ENCODE measurements at regions not wholly inside any gene's neighbourhood (a gene's known extent, or its start where the extent isn't known, plus 50 kb on each side); places are given as distances from the start of the nearest gene placed in this dataset.
"Not testable (repeated sequence)": the region's sequence is repeated elsewhere in the genome, so short reads cannot be mapped to it uniquely, and the experiment has no call there.

DNA sequence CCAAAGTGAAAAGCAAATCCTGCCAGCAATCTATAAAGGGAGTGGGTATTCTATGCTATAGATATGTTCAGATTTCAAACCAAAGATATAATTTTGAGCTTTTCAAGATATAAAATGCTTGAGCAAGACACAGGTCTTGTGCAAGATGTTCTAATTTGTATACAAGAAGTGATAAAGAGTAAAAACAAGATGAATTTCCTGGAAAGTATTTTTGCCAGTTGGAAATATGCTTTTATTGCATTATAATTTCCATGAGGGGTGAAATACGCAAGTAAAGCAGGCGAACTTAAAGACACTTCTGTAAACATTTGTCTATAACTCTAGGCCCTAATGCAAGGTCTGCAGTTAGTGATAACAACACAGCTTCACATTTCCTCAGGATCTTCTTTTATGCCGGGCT, 640.5 kb downstream of the TMEM182 start:
- H3K4me3 Mint-ChIP-seq, result no peak overlapping the region
- H3K9ac ChIP-seq (ENCODE audit: extremely low read depth, low read length, poor library complexity, severe bottlenecking), result peak overlapping the region; percentile 13
- H3K4me1 ChIP-seq (ENCODE audit: control insufficient read depth, insufficient read depth, low read length), result peaks cover 6% of the 10 kb centered on the region
- DNase-seq, result no peak
- H3K4me3 ChIP-seq (ENCODE audit: low read length), result no peak overlapping the region
- no peaks in the 10 kb centered on the region for H3K27me3 ChIP-seq (ENCODE audit: control insufficient read depth, insufficient read depth, low read length, poor library complexity, severe bottlenecking)
- H3K9me3 ChIP-seq (ENCODE audit: control insufficient read depth, low read length), result no peaks in the 10 kb centered on the region
- TF ChIP-seq, protein P1, sequence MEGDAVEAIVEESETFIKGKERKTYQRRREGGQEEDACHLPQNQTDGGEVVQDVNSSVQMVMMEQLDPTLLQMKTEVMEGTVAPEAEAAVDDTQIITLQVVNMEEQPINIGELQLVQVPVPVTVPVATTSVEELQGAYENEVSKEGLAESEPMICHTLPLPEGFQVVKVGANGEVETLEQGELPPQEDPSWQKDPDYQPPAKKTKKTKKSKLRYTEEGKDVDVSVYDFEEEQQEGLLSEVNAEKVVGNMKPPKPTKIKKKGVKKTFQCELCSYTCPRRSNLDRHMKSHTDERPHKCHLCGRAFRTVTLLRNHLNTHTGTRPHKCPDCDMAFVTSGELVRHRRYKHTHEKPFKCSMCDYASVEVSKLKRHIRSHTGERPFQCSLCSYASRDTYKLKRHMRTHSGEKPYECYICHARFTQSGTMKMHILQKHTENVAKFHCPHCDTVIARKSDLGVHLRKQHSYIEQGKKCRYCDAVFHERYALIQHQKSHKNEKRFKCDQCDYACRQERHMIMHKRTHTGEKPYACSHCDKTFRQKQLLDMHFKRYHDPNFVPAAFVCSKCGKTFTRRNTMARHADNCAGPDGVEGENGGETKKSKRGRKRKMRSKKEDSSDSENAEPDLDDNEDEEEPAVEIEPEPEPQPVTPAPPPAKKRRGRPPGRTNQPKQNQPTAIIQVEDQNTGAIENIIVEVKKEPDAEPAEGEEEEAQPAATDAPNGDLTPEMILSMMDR (conservative IDR thresholded peaks at IDR 0.05), result no peak
- peak overlapping the region; percentile 88 for H3K27ac ChIP-seq (ENCODE audit: low read depth, low read length)
- no peaks in the 10 kb centered on the region for H3K36me3 ChIP-seq (ENCODE audit: control insufficient read depth, insufficient read depth, low read length)
- WGBS, 2 experiments (ENCODE audit: insufficient coverage in 1 of 2, insufficient read length in 1 of 2), result 90 to 91% methylated on average over 2 to 3 of the region's 3 CpGs
- peak overlapping the region; percentile 84 for H3K27ac Mint-ChIP-seq
- H3K4me1 Mint-ChIP-seq, result peaks cover 21% of the 10 kb centered on the region
- no peaks in the 10 kb centered on the region for H3K36me3 Mint-ChIP-seq (ENCODE audit: low read depth)
- peaks cover 7% of the 10 kb centered on the region for H3K9me3 Mint-ChIP-seq
- no peaks in the 10 kb centered on the region for H3K27me3 Mint-ChIP-seq (ENCODE audit: insufficient read depth)

DNA sequence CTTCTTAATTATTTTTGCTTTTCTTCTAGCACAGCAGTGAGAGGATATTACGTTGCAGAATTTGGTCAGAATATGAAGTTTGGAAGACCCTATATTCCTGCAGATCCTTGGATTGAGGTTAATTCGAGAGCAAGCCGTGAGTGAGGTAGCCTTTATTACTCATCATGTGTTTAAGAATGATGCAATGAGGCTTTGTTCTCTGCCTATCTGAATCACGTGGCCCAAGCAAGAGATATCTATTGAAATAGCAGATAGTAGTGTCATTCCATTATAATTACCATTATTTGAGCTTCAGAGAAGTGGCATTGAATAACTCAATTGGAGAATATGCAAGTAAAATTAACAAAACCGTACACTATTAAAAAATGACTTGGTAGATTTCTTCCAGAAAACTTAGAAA, 641.1 kb downstream of the TMEM182 start:
- no peaks in the 10 kb centered on the region for H3K27me3 ChIP-seq (ENCODE audit: control insufficient read depth, insufficient read depth, low read length, poor library complexity, severe bottlenecking)
- H3K9me3 ChIP-seq (ENCODE audit: control insufficient read depth, low read length), result no peaks in the 10 kb centered on the region
- TF ChIP-seq, protein P1 (conservative IDR thresholded peaks at IDR 0.05), result no peak
- H3K36me3 ChIP-seq (ENCODE audit: control insufficient read depth, insufficient read depth, low read length), result no peaks in the 10 kb centered on the region
- Mint-ChIP-seq H3K36me3 (ENCODE audit: low read depth) (no peaks in the 10 kb centered on the region), H3K27ac (peak overlapping the region; percentile 80), H3K27me3 (ENCODE audit: insufficient read depth) (no peaks in the 10 kb centered on the region), H3K4me3 (no peak overlapping the region), H3K9me3 (peaks cover 6% of the 10 kb centered on the region), H3K4me1 (peaks cover 21% of the 10 kb centered on the region)
- no peak overlapping the region for H3K4me3 ChIP-seq (ENCODE audit: low read length)
- H3K9ac ChIP-seq (ENCODE audit: extremely low read depth, low read length, poor library complexity, severe bottlenecking), result no peak overlapping the region
- H3K27ac ChIP-seq (ENCODE audit: low read depth, low read length), result peak overlapping the region; percentile 88
- WGBS, 2 experiments (ENCODE audit: insufficient coverage in 1 of 2, insufficient read length in 1 of 2), result 89 to 94% methylated on average over 2 to 5 of the region's 5 CpGs
- peaks cover 6% of the 10 kb centered on the region for H3K4me1 ChIP-seq (ENCODE audit: control insufficient read depth, insufficient read depth, low read length)
- no peak for DNase-seq

- not testable (repeated sequence) for H3K4me3 Mint-ChIP-seq; H3K9ac ChIP-seq (ENCODE audit: extremely low read depth, low read length, poor library complexity, severe bottlenecking); H3K9me3 Mint-ChIP-seq; H3K36me3 ChIP-seq (ENCODE audit: control insufficient read depth, insufficient read depth, low read length); H3K36me3 Mint-ChIP-seq (ENCODE audit: low read depth); H3K27me3 Mint-ChIP-seq (ENCODE audit: insufficient read depth); H3K4me1 ChIP-seq (ENCODE audit: control insufficient read depth, insufficient read depth, low read length); H3K4me3 ChIP-seq (ENCODE audit: low read length); H3K27me3 ChIP-seq (ENCODE audit: control insufficient read depth, insufficient read depth, low read length, poor library complexity, severe bottlenecking); H3K9me3 ChIP-seq (ENCODE audit: control insufficient read depth, low read length); H3K27ac ChIP-seq (ENCODE audit: low read depth, low read length)
- peaks cover 21% of the 10 kb centered on the region for H3K4me1 Mint-ChIP-seq
- WGBS, 2 experiments (ENCODE audit: insufficient coverage in 1 of 2, insufficient read length in 1 of 2), result 83 to 94% methylated on average over 2 to 5 of the region's 5 CpGs
- DNase-seq, result peak; percentile 66
- peak overlapping the region; percentile 78 for H3K27ac Mint-ChIP-seq
Observed at GRCh38 chr2:103403388-103403787, 641.6 kb downstream of the TMEM182 start.

GRCh38 chr2:103410221-103410620, 648.4 kb downstream of the TMEM182 start:
- H3K4me1 ChIP-seq (ENCODE audit: control insufficient read depth, insufficient read depth, low read length), result no peaks in the 10 kb centered on the region
- no peaks in the 10 kb centered on the region for H3K36me3 ChIP-seq (ENCODE audit: control insufficient read depth, insufficient read depth, low read length)
- H3K9ac ChIP-seq (ENCODE audit: extremely low read depth, low read length, poor library complexity, severe bottlenecking), result no peak overlapping the region
- no peaks in the 10 kb centered on the region for H3K36me3 Mint-ChIP-seq (ENCODE audit: low read depth)
- H3K4me3 ChIP-seq (ENCODE audit: low read length), result no peak overlapping the region
- 96 to 97% methylated on average over 4 of the region's 4 CpGs for WGBS, 2 experiments (ENCODE audit: insufficient coverage in 1 of 2, insufficient read length in 1 of 2)
- no peak for DNase-seq
- H3K27me3 Mint-ChIP-seq (ENCODE audit: insufficient read depth), result no peaks in the 10 kb centered on the region
- TF ChIP-seq, protein P1 (conservative IDR thresholded peaks at IDR 0.05), result no peak
- no peak overlapping the region for H3K27ac Mint-ChIP-seq
- no peaks in the 10 kb centered on the region for H3K4me1 Mint-ChIP-seq
- no peaks in the 10 kb centered on the region for H3K27me3 ChIP-seq (ENCODE audit: control insufficient read depth, insufficient read depth, low read length, poor library complexity, severe bottlenecking)
- H3K27ac ChIP-seq (ENCODE audit: low read depth, low read length), result no peak overlapping the region
- no peaks in the 10 kb centered on the region for H3K9me3 Mint-ChIP-seq
- H3K4me3 Mint-ChIP-seq, result no peak overlapping the region
- no peaks in the 10 kb centered on the region for H3K9me3 ChIP-seq (ENCODE audit: control insufficient read depth, low read length)

Data from endodermal cell (in vitro differentiated cells).